ENCODE measurements at regions not wholly inside any gene's neighbourhood (a gene's known extent, or its start where the extent isn't known, plus 50 kb on each side); places are given as distances from the start of the nearest gene placed in this dataset.

- ATAC-seq (ENCODE audit: low read depth) (no peak), DNase-seq (ENCODE audit: low spot score in 2 of 2) (no peak)
- H3K9me3 Mint-ChIP-seq: peaks cover 13% of the 10 kb centered on the region
- no peaks in the 10 kb centered on the region for H3K27me3 Mint-ChIP-seq
- no peak overlapping the region for H3K4me3 Mint-ChIP-seq
- no peaks in the 10 kb centered on the region for H3K4me1 Mint-ChIP-seq
- H3K27ac Mint-ChIP-seq: no peak overlapping the region
- no peaks in the 10 kb centered on the region for H3K36me3 Mint-ChIP-seq
These were observed 858.7 kb downstream of the ROBO2 start for GRCh38 chr3:77898621-77899020.

- Mint-ChIP-seq H3K4me3 (no peak overlapping the region), H3K36me3 (no peaks in the 10 kb centered on the region), H3K9me3 (peaks cover 3% of the 10 kb centered on the region), H3K27me3 (no peaks in the 10 kb centered on the region), H3K4me1 (no peaks in the 10 kb centered on the region), H3K27ac (no peak overlapping the region)
- ATAC-seq (ENCODE audit: low read depth) (no peak), DNase-seq (ENCODE audit: low spot score in 2 of 2) (no peak)
These were observed 862.8 kb downstream of the ROBO2 start for GRCh38 chr3:77902675-77903074.

- no peak overlapping the region for H3K4me3 Mint-ChIP-seq
- ATAC-seq (ENCODE audit: low read depth) (no peak), DNase-seq (ENCODE audit: low spot score in 2 of 2) (no peak)
- no peaks in the 10 kb centered on the region for H3K36me3 Mint-ChIP-seq
- H3K27ac Mint-ChIP-seq: no peak overlapping the region
- H3K9me3 Mint-ChIP-seq: peaks cover 2% of the 10 kb centered on the region
- H3K4me1 Mint-ChIP-seq: no peaks in the 10 kb centered on the region
- H3K27me3 Mint-ChIP-seq: no peaks in the 10 kb centered on the region
These were observed 866.3 kb downstream of the ROBO2 start for GRCh38 chr3:77906102-77906709.

- H3K4me3 Mint-ChIP-seq: no peak overlapping the region
- DNase-seq (ENCODE audit: low spot score in 2 of 2): no peak
- peaks cover 4% of the 10 kb centered on the region for H3K9me3 Mint-ChIP-seq
- no peaks in the 10 kb centered on the region for H3K36me3 Mint-ChIP-seq
- no peaks in the 10 kb centered on the region for H3K4me1 Mint-ChIP-seq
- H3K27me3 Mint-ChIP-seq: no peaks in the 10 kb centered on the region
- ATAC-seq (ENCODE audit: low read depth): no peak
- H3K27ac Mint-ChIP-seq: no peak overlapping the region
These were observed 873.8 kb downstream of the ROBO2 start for GRCh38 chr3:77913524-77914174.

- H3K36me3 Mint-ChIP-seq: no peaks in the 10 kb centered on the region
- H3K27ac Mint-ChIP-seq: no peak overlapping the region
- ATAC-seq (ENCODE audit: low read depth): no peak
- peaks cover 4% of the 10 kb centered on the region for H3K9me3 Mint-ChIP-seq
- no peak for DNase-seq (ENCODE audit: low spot score in 2 of 2)
- no peak overlapping the region for H3K4me3 Mint-ChIP-seq
- no peaks in the 10 kb centered on the region for H3K27me3 Mint-ChIP-seq
- H3K4me1 Mint-ChIP-seq: no peaks in the 10 kb centered on the region
These were observed 875.4 kb downstream of the ROBO2 start for GRCh38 chr3:77915336-77915735.

- Mint-ChIP-seq H3K9me3 (peaks cover 4% of the 10 kb centered on the region), H3K4me3 (no peak overlapping the region), H3K4me1 (no peaks in the 10 kb centered on the region), H3K27me3 (no peaks in the 10 kb centered on the region), H3K27ac (no peak overlapping the region), H3K36me3 (no peaks in the 10 kb centered on the region)
- DNase-seq (ENCODE audit: low spot score in 2 of 2) (no peak), ATAC-seq (ENCODE audit: low read depth) (no peak)
These were observed 877.3 kb downstream of the ROBO2 start for GRCh38 chr3:77917225-77917624.

GRCh38 chr3:77919244-77919643 is 879.3 kb downstream of the ROBO2 start:
- H3K4me1 Mint-ChIP-seq: no peaks in the 10 kb centered on the region
- no peaks in the 10 kb centered on the region for H3K36me3 Mint-ChIP-seq
- H3K9me3 Mint-ChIP-seq: peaks cover 4% of the 10 kb centered on the region
- no peaks in the 10 kb centered on the region for H3K27me3 Mint-ChIP-seq
- DNase-seq (ENCODE audit: low spot score in 2 of 2) (no peak), ATAC-seq (ENCODE audit: low read depth) (no peak)
- no peak overlapping the region for H3K4me3 Mint-ChIP-seq
- no peak overlapping the region for H3K27ac Mint-ChIP-seq

- Mint-ChIP-seq H3K4me3 (no peak overlapping the region), H3K27ac (no peak overlapping the region)
- DNase-seq (ENCODE audit: low spot score in 2 of 2): no peak
These were observed 891.5 kb downstream of the ROBO2 start for GRCh38 chr3:77931255-77932009.

GRCh38 chr3:77932926-77933325 is 893.0 kb downstream of the ROBO2 start:
- Mint-ChIP-seq H3K4me1 (no peaks in the 10 kb centered on the region), H3K9me3 (no peaks in the 10 kb centered on the region), H3K4me3 (no peak overlapping the region), H3K36me3 (no peaks in the 10 kb centered on the region), H3K27ac (no peak overlapping the region), H3K27me3 (no peaks in the 10 kb centered on the region)
- DNase-seq (ENCODE audit: low spot score in 2 of 2) (no peak), ATAC-seq (ENCODE audit: low read depth) (no peak)

More at GRCh38 chr3:77931255-77932009, 891.5 kb downstream of the ROBO2 start:
- no peaks in the 10 kb centered on the region for H3K4me1 Mint-ChIP-seq
- H3K27me3 Mint-ChIP-seq: no peaks in the 10 kb centered on the region
- H3K36me3 Mint-ChIP-seq: no peaks in the 10 kb centered on the region
- no peaks in the 10 kb centered on the region for H3K9me3 Mint-ChIP-seq
- no peak for ATAC-seq (ENCODE audit: low read depth)

- Mint-ChIP-seq H3K36me3 (no peaks in the 10 kb centered on the region), H3K4me1 (no peaks in the 10 kb centered on the region), H3K9me3 (no peaks in the 10 kb centered on the region), H3K27me3 (no peaks in the 10 kb centered on the region), H3K4me3 (no peak overlapping the region), H3K27ac (no peak overlapping the region)
- DNase-seq (ENCODE audit: low spot score in 2 of 2) (no peak), ATAC-seq (ENCODE audit: low read depth) (no peak)
These were observed 894.0 kb downstream of the ROBO2 start for GRCh38 chr3:77933926-77934325.

GRCh38 chr3:77935418-77935817 is 895.5 kb downstream of the ROBO2 start:
- DNase-seq (ENCODE audit: low spot score in 2 of 2) (no peak), ATAC-seq (ENCODE audit: low read depth) (no peak)
- no peak overlapping the region for H3K4me3 Mint-ChIP-seq
- no peaks in the 10 kb centered on the region for H3K36me3 Mint-ChIP-seq
- no peak overlapping the region for H3K27ac Mint-ChIP-seq
- no peaks in the 10 kb centered on the region for H3K4me1 Mint-ChIP-seq
- no peaks in the 10 kb centered on the region for H3K27me3 Mint-ChIP-seq
- H3K9me3 Mint-ChIP-seq: peaks cover 1% of the 10 kb centered on the region

GRCh38 chr3:77939726-77940125 is 899.8 kb downstream of the ROBO2 start:
- Mint-ChIP-seq H3K36me3 (no peaks in the 10 kb centered on the region), H3K4me3 (no peak overlapping the region), H3K4me1 (no peaks in the 10 kb centered on the region), H3K27me3 (no peaks in the 10 kb centered on the region), H3K9me3 (peaks cover 3% of the 10 kb centered on the region), H3K27ac (no peak overlapping the region)
- ATAC-seq (ENCODE audit: low read depth) (no peak), DNase-seq (ENCODE audit: low spot score in 2 of 2) (no peak)

GRCh38 chr3:77943598-77943997 is 903.7 kb downstream of the ROBO2 start:
- Mint-ChIP-seq H3K36me3 (no peaks in the 10 kb centered on the region), H3K4me1 (no peaks in the 10 kb centered on the region), H3K9me3 (peaks cover 3% of the 10 kb centered on the region), H3K4me3 (no peak overlapping the region), H3K27me3 (no peaks in the 10 kb centered on the region), H3K27ac (no peak overlapping the region)
- DNase-seq (ENCODE audit: low spot score in 2 of 2): no peak
- ATAC-seq (ENCODE audit: low read depth): no peak

GRCh38 chr3:77945320-77945719 is 905.4 kb downstream of the ROBO2 start:
- H3K4me1 Mint-ChIP-seq: no peaks in the 10 kb centered on the region
- H3K27ac Mint-ChIP-seq: no peak overlapping the region
- DNase-seq (ENCODE audit: low spot score in 2 of 2) (no peak), ATAC-seq (ENCODE audit: low read depth) (no peak)
- no peak overlapping the region for H3K4me3 Mint-ChIP-seq
- no peaks in the 10 kb centered on the region for H3K36me3 Mint-ChIP-seq
- no peaks in the 10 kb centered on the region for H3K27me3 Mint-ChIP-seq
- H3K9me3 Mint-ChIP-seq: peaks cover 5% of the 10 kb centered on the region

Data from memory B cell (primary cell).